ENCODE measurements at regions not wholly inside any gene's neighbourhood (a gene's known extent, or its start where the extent isn't known, plus 50 kb on each side); places are given as distances from the start of the nearest gene placed in this dataset.
"Not testable (repeated sequence)": the region's sequence is repeated elsewhere in the genome, so short reads cannot be mapped to it uniquely, and the experiment has no call there.

- Mint-ChIP-seq H3K4me1 (ENCODE audit: low read depth) (peaks cover 9% of the 10 kb centered on the region), H3K27ac (no peak overlapping the region), H3K36me3 (ENCODE audit: insufficient read depth) (no peaks in the 10 kb centered on the region), H3K4me3 (ENCODE audit: low read depth) (no peak overlapping the region), H3K9me3 (ENCODE audit: low read depth) (peaks cover 3% of the 10 kb centered on the region), H3K27me3 (no peaks in the 10 kb centered on the region)
- no peak for DNase-seq (ENCODE audit: low spot score, unreplicated experiment)
- no peak for TF ChIP-seq CTCF (IDR thresholded peaks at IDR 0.05; ENCODE audit: unreplicated experiment)
These were observed 187.1 kb downstream of the TFAP2B start for GRCh38 chr6:51005779-51006178.

- TF ChIP-seq CTCF (IDR thresholded peaks at IDR 0.05; ENCODE audit: unreplicated experiment), result no peak
- Mint-ChIP-seq H3K27ac (no peak overlapping the region), H3K4me3 (ENCODE audit: low read depth) (no peak overlapping the region), H3K4me1 (ENCODE audit: low read depth) (no peaks in the 10 kb centered on the region), H3K9me3 (ENCODE audit: low read depth) (peaks cover 3% of the 10 kb centered on the region), H3K27me3 (no peaks in the 10 kb centered on the region), H3K36me3 (ENCODE audit: insufficient read depth) (no peaks in the 10 kb centered on the region)
- no peak for DNase-seq (ENCODE audit: low spot score, unreplicated experiment)
These were observed 188.6 kb downstream of the TFAP2B start for GRCh38 chr6:51007237-51007636.

- not testable (repeated sequence) for H3K4me1 Mint-ChIP-seq (ENCODE audit: low read depth); H3K27me3 Mint-ChIP-seq; H3K36me3 Mint-ChIP-seq (ENCODE audit: insufficient read depth); H3K9me3 Mint-ChIP-seq (ENCODE audit: low read depth); H3K4me3 Mint-ChIP-seq (ENCODE audit: low read depth); DNase-seq (ENCODE audit: low spot score, unreplicated experiment); H3K27ac Mint-ChIP-seq
These were observed 190.0 kb downstream of the TFAP2B start for GRCh38 chr6:51008693-51009092.

- TF ChIP-seq CTCF (IDR thresholded peaks at IDR 0.05; ENCODE audit: unreplicated experiment), result no peak
- Mint-ChIP-seq H3K27me3 (no peaks in the 10 kb centered on the region), H3K27ac (no peak overlapping the region), H3K36me3 (ENCODE audit: insufficient read depth) (no peaks in the 10 kb centered on the region), H3K4me3 (ENCODE audit: low read depth) (no peak overlapping the region), H3K4me1 (ENCODE audit: low read depth) (no peaks in the 10 kb centered on the region), H3K9me3 (ENCODE audit: low read depth) (peaks cover 3% of the 10 kb centered on the region)
- no peak for DNase-seq (ENCODE audit: low spot score, unreplicated experiment)
These were observed 194.7 kb downstream of the TFAP2B start for GRCh38 chr6:51013376-51013775.

- Mint-ChIP-seq H3K4me1 (ENCODE audit: low read depth) (no peaks in the 10 kb centered on the region), H3K4me3 (ENCODE audit: low read depth) (no peak overlapping the region), H3K36me3 (ENCODE audit: insufficient read depth) (no peaks in the 10 kb centered on the region)
These were observed 196.7 kb downstream of the TFAP2B start for GRCh38 chr6:51015394-51015793.

More at GRCh38 chr6:51015394-51015793, 196.7 kb downstream of the TFAP2B start:
- Mint-ChIP-seq H3K27me3 (no peaks in the 10 kb centered on the region), H3K27ac (no peak overlapping the region), H3K9me3 (ENCODE audit: low read depth) (no peaks in the 10 kb centered on the region)
- TF ChIP-seq CTCF (IDR thresholded peaks at IDR 0.05; ENCODE audit: unreplicated experiment), result no peak
- no peak for DNase-seq (ENCODE audit: low spot score, unreplicated experiment)
